NCI-H748 (cell line): ENCODE measurements at regions not wholly inside any gene's neighbourhood (a gene's known extent, or its start where the extent isn't known, plus 50 kb on each side); places are given as distances from the start of the nearest gene placed in this dataset.
A peak's percentile ranks its signal among the peaks of the same experiment; 100 is the strongest.
"Not testable (repeated sequence)": the region's sequence is repeated elsewhere in the genome, so short reads cannot be mapped to it uniquely, and the experiment has no call there.

Experiments
- DNase-seq: peaks from one replicate; lab custom pipeline; 2025; ENCODE audit not compliant: unreplicated experiment; lab: John Stamatoyannopoulos, UW

DNA sequence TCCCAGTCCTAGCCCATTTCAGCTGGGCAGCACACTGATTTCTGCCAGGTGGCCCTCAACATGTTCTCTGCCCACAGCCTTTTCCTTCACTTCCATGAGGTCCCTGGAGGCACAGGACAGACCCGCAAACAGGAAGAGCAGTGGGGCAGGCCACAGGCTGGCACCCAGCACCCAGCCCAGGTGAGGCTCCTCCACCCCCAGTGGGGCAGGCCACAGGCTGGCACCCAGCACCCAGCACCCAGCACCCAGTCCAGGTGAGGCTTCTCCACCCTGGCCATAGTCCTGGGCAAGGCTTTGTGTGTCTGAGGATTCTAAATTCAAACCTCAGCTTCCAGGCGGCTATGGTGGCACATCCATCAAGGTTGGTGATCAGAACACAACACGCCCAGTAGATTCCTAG, 1413.0 kb downstream of the BRD1 start:
- DNase-seq, result no peak

- DNase-seq, result not testable (repeated sequence)
Observed at GRCh38 chr22:48412931-48413330, 1414.7 kb downstream of the BRD1 start.

- no peak for DNase-seq
Observed at GRCh38 chr22:48410536-48410935, 1417.1 kb downstream of the BRD1 start.

GRCh38 chr22:48407256-48407955, 1420.3 kb downstream of the BRD1 start:
- peak; percentile 15 for DNase-seq

DNA sequence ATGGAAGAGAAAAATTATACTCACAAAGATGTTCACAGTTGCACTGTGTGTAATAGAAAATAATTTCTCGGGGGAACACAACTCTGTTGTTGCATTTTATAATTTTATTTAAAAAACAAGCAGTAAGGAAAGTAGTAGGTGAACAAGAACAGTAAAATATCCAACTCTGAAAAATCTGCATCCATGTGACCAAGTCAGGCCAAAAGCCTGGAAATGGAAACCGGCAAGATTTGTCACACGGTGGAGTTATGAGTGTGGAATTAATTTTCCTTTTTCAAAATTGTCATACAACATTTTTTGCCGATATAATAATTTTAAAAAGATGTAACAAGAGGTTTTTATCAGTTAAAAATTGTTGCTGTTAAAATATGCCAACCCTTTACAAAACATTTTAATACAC, 1421.5 kb downstream of the BRD1 start:
- no peak for DNase-seq

GRCh38 chr22:48405741-48406140, 1421.9 kb downstream of the BRD1 start:
- no peak for DNase-seq

DNA sequence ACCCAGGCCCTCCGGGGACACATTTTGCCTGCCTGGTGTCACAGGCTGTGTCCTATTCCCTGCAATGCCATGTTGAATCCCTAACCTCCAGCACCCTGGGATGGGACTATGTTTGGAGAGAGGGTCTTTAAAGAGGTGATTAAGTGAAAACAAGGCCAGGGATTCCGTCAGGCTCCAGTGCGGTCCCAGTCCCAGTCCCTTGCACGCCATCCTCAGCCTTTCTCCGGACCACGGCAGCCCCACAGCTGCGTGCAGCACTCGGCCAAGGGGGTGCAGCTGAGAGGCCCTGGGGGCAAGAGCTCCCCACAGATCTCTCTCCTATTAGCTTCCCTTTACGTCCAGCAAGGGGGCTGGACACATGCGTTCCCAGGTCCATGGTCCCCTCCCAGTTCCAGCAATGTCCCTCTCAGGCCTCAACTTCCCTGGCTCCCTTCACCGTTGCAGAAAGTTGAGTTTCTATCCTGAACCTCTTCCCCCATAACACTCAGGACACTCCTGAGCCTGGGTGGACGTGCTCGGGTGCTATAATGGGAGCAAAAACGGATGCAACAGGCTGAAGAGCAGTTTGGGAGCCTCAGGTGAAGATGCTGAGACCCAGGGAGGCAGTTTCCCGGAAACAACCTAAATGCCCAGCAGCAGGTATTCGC, 1422.7 kb downstream of the BRD1 start:
- no peak for DNase-seq

DNA sequence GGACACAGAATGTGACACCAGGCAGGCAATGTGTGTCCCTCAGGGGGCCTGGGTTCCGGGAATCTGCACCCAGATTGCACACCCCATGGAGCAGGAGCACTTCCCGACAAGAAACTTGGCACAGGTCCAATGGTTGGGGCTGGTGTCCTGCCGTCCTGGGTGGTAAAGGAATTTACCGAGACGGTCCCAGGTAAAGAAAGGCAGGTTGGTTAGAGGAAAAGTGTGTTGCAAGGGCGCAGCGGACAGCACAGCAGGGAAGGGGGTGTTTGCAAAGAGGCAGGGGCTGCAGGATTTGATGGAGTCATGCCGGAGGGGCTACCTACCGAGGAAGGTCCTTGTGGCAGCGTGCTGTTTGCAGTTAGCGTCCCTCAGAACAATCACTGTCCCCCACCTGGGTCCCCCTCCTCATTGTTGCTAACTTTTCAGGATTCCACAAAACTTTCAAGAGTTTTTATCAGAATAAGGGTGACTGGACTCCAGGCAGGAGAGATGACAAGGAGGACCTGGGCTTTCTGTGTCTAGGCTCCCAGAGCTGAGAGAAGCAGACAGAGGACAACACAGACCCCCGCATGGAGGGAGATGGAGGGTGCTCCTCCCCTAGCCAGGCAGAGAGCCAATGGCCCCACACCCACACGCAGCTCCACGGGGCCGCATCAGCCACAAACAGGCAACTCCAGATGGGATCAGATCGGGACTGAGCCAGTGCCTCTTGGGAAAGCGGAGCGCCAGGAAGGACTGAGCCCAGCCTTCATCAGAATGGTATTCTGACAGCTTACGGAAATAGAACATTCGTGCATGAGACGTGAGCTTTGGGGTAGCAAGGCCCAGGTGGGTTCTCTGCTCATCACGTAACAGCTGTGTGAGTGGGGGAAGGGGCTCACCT, 1423.9 kb downstream of the BRD1 start:
- DNase-seq, result no peak

DNA sequence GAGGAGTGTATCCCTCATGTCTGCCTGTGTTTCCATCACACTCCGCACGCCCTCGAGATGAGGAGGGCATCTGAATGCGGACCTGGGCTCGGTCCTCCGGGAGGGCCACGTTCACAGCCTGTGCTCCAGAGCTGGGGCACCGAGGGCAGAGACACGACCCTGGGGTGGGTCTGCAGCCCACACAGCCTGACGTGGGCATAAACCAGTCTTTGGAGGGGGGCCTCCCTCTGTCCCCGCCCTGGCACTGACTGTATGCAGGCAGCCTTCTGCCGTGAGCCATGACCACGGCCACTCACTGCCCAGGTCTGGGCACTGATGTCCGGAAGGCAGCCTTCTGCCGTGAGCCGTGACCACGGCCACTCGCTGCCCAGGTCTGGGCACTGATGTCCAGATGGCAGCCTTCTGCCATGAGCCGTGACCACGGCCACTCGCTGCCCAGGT, 1425.1 kb downstream of the BRD1 start:
- no peak for DNase-seq

DNA sequence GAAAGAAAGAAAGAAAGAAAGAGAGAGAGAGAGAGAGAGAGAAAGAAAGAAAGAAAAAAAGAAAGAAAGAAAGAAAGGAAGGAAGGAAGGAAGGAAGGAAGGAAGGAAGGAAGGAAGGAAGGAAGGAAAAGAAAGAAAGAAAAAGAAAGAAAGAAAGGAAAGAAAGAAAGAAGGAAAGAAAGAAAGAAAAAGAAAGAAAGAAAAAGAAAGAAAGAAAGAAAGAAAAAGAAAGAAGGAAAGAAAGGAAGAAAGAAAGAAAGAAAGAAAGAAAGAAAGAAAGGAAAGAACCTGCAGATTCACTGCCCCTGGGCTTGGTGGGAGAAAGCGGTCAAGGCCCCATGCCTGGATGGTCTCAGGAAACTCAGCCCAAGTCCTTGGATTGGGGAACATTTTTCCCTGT, 1426.2 kb downstream of the BRD1 start:
- DNase-seq, result not testable (repeated sequence)

GRCh38 chr22:48398181-48398905, 1429.3 kb downstream of the BRD1 start:
- DNase-seq, result no peak

- DNase-seq, result no peak
Observed at GRCh38 chr22:48397531-48398180, 1430.0 kb downstream of the BRD1 start.

- DNase-seq, result no peak
Observed at GRCh38 chr22:48396785-48397530, 1430.7 kb downstream of the BRD1 start.

DNA sequence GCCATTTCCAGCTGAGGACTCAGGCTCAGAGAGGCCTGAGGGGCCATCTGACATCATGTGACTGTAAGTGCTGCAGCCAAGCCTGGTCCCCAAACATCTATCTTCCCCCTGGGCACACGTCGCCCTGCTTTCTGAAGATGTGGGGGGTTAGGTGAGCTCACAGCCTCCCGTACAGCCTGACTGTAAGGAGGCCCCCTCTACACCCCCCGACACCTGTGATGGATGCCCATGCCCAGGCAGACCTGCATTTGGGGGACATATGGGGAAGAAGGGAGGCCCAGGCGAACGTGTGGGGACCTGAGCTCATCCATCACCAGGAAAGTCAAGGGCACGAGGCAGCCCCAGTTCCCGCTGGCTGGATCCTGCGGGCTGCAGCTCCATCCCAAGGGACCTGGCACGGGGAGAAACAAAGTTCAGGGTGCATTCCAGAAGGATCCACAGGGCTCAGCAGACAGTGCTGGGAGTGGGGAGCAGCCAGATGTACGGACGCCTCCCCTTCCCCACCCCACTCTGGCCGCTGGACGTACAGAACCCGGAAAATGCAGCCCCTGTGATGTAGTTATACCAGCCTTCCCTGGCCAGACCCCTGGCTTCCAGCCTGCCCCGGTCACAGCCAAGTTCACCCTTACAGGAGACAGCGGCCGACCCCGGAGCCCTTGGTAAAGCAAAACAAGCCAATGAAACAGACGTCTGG, 1431.4 kb downstream of the BRD1 start:
- no peak for DNase-seq

GRCh38 chr22:48395201-48395600, 1432.5 kb downstream of the BRD1 start:
- no peak for DNase-seq

DNA sequence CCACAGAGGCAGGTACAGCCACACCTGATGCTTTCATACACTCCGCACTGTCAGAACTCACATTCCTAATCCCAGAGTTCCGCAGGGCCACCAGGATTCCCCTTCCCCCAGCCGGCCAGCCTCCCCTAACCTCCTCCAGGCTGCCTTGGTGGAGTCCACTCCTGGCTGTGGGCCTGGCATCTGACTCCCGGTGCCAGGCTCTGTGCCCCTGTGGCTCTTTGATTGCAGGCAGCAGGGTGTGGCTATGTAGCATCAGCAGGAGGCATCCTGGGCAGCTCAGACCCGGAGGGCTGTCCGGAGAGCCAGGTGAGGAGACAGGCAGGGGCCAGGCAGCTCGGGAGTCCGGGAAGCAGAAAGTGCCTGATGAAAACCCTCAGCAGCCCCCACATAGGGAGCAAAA, 1432.9 kb downstream of the BRD1 start:
- peak; percentile 33 for DNase-seq

DNA sequence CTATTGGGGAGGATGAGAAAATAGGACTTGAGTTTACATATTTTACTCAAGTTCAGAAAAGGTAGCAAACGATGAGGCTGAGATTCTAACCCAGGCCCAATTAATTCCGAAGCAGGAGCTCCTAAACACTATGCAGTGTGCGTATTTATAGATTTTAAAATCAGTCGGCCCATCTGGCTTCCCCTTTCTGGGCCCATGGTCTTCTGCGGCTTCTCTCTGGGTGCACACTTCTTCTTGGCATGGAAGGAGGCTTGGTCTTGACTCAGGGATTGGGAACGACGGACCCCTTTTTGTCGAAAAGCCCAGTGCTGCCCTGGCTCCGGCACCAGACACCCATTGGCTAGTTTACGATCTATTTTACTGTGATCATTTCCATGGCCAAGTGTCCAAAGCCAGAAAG, 1433.8 kb downstream of the BRD1 start:
- no peak for DNase-seq

DNA sequence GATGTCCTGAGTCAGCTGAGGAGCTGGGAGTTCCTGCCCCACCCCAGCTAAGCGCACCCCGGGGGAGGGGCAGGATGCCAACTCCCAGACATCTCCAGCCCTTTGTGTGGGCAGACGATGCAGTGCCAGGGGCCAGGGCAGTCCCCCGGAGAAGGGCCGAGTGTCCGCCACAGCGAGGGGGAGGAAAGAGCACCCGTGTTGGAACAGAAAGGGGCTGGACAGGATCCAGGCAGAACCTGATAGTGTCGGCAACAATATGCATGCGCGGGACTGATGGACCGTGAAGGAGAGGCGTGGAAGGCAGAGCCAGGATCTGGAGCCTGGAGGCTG, 1434.7 kb downstream of the BRD1 start:
- peak; percentile 40 for DNase-seq

GRCh38 chr22:48391820-48392219, 1435.9 kb downstream of the BRD1 start:
- DNase-seq, result no peak
